Activated CD4-positive, CD25-positive, alpha-beta regulatory T cell (primary cell): ENCODE measurements at regions not wholly inside any gene's neighbourhood (a gene's known extent, or its start where the extent isn't known, plus 50 kb on each side); places are given as distances from the start of the nearest gene placed in this dataset.

Experiments
- DNase-seq, 4 experiments: peaks; one replicate each; lab custom pipeline; 2025; lab: John Stamatoyannopoulos, UW

GRCh38 chr4:37771771-37772170, 54.7 kb upstream of the PGM2 start:
- DNase-seq, result no peak

DNA sequence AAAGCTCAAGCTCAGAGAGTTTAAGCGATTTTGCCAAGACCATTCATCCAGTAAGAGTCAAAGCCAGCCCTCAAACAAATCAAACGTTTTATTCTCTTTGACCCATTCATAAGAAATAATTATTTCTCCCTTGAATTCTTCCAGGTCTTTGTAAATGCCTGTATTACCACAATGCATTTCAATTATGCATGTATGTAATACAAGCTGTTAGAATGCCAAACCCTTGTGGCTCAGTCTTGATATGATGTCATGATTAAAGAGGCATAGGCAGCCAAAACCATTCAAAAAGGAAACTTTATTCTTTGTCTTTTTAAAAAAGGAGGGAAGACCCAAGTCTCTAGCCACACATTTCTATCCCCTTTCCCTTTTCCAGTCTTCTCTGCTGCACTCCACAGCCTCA, 56.5 kb upstream of the PGM2 start:
- no peak for DNase-seq

DNA sequence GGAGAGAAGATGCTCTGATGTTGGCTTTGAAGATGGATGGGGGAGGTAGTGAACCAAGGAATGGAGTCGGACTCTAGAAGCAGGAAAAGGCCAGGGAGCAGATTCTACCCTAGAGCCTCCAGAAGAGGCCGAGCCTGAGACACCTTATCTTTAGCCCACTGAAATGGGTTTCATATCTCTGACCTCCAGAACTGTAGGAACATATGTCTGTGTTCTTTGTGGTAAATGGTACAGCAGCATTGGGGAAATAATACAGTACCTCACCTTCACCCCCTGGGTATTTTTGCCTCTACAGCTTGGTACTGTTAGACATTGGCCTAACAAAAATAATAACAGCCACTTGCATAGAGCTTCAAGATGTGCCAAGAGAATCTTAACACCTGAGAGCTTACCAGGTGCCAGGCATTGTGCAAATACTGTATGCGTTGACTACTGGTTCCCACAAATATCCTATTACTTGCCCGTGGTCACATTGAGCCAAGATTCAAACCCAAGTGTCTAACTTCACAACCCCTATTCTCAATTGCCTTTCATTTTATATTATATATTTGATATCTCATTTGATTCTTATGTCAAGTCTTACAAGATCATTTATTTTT, 57.0 kb upstream of the PGM2 start:
- DNase-seq, result no peak

DNA sequence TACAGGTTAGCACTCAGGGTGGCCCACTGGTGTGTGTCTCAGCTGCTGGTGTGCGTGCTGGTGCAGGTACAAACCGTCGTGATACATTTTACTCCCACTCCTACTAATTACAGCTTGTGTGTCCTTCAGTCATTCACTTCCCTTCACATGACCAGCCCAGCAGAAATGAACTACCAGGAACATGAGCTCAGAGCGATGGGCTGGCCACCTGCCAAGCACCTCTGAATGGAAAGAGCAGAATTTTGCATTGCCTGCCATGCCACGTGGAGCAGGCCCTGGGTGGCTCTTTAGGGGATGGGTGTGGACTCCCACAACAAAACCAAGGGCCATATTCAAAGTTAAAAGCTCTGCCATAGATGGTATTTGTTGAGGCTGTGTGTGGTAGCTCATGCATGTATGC, 58.9 kb upstream of the PGM2 start:
- DNase-seq, result no peak

GRCh38 chr4:37767019-37767418, 59.5 kb upstream of the PGM2 start:
- DNase-seq, result no peak

- no peak for DNase-seq
Measured at GRCh38 chr4:37765741-37766140, 60.7 kb upstream of the PGM2 start.

- DNase-seq, result no peak
Measured at GRCh38 chr4:37763831-37764230, 62.7 kb upstream of the PGM2 start.

GRCh38 chr4:37762991-37763368, 63.5 kb upstream of the PGM2 start:
- DNase-seq, result no peak

GRCh38 chr4:37762294-37762990, 64.0 kb upstream of the PGM2 start:
- DNase-seq, result no peak

DNA sequence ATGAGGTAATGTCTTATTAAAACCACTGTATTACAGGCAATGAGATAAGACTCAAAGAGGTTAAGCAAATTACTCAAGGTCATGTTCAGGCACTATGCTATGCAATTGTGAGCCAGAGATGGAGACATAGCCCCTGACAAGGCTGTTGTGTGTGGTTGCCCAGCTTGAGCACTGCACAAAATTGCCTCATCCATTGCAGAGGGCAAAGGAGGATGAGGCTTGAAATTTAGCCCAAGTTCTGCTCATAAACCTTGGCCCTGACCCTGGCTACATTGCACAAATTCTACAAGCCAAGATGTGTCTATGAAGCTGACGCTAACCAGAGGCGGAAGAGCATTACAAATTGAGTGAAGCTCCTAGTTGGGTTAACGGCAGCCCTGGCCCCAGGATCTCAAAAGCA, 65.6 kb upstream of the PGM2 start:
- DNase-seq, result no peak

- DNase-seq, result no peak
Measured at GRCh38 chr4:37759833-37760232, 66.7 kb upstream of the PGM2 start.

DNA sequence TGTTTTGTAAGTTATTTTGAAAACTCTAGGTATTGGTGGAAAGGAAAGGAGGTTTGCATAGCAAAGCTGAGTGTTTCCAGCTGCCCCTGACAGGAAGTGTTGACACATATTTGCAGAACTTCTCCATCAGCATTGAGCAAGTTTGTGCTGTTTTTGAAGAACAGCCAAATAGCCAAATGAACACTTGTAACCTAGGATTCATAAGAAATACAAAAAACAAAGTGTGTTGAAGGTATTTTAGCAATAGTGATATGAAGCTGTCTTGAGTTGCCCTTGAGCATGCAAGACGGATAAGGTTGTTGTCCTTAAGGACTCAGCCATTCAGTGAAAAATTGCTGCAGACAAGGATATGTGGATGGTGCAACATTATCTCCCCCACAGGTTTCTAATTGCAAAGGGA, 68.3 kb upstream of the PGM2 start:
- DNase-seq, result no peak

DNA sequence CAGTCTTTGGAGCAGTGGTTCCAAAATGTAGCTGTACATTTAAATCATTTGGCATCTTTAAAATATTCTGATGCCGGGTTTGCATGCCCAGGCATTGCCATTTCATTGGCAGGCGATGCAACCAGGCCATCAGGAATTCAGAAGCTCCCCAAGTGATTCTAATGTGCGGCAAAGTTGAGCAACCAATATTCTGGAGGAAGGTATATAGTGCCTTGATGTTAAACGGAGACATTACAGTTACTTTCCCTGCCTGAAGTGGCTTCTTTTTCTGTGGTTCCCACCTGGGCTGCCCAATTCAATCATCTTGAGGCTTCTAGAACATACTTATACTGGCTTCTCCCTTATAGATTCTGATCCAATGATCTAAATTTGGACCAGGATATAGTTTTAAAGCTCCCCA, 68.7 kb upstream of the PGM2 start:
- no peak for DNase-seq

- no peak for DNase-seq
Measured at GRCh38 chr4:37757121-37757520, 69.4 kb upstream of the PGM2 start.

- DNase-seq, result no peak
Measured at GRCh38 chr4:37754410-37755185, 68.4 kb upstream of the RELL1 start.

DNA sequence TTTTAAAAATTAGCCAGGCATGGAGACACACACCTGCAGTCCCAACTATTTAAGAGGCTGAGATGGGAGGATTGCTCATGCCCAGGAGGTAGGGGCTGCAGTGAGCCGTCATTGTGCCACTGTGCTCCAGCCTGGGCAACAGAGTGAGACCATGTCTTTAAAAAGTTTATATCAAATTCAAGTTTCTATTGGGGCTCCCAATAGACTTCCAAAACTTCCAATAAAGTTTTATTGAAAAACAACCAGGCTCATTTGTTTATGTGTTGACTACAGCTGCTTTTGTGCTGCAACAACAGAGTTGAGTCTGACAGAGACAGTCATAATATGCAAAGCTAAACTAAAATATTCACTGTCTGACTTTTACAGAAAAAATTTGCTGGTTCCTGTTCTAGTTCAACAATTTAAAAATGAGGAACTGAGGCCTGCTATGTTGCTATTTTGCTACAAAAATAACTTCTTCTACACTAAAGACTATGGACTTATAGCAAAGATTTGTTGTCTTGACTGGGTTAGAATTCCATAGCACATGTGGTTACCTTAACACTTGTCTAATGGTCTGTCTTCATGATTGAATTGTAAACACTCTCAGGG, 63.3 kb upstream of the RELL1 start:
- DNase-seq, result no peak

GRCh38 chr4:37748485-37748884, 62.3 kb upstream of the RELL1 start:
- DNase-seq, result no peak

GRCh38 chr4:37747772-37748330, 61.7 kb upstream of the RELL1 start:
- no peak for DNase-seq

DNA sequence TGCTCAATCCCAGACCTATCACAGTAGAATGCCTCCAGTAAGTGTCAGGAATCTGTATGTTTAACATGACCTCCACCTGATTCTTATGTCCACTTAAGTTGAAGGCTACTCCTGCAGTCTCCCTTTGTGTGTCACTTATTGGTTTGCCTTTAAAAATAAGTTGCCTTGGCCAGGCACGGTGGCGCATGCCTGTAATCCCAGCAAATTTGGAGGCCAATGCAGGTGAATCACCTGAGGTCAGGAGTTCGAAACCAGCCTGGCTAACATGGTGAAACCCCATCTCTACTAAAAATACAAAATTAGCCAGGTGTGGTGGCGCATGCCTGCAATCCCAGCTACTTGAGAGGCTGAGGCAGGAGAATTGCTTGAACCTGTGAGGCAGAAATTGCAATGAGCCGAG, 60.7 kb upstream of the RELL1 start:
- peak in 3 of 4 experiments; percentile 19 to 43 (median 20) for DNase-seq

GRCh38 chr4:37745946-37746345, 59.8 kb upstream of the RELL1 start:
- DNase-seq, result no peak

DNA sequence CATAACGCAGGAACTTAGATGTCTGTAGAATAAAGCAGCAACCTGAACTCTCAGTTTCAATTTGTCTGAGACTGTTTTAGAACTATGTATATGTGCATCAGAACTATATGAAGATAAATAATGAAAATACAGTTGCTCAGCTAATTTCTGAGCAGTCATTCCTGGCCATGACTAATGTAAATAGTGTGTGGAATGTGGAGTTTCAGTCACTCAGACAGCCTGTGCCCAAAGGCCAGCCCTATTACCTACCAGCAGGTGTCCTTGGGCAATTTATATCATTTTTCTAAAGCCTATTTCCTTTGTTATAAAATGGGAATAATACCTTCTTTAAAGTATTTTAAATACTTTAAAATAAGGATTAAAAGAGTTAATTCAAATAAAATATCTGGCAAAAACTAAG, 56.0 kb upstream of the RELL1 start:
- no peak for DNase-seq

DNA sequence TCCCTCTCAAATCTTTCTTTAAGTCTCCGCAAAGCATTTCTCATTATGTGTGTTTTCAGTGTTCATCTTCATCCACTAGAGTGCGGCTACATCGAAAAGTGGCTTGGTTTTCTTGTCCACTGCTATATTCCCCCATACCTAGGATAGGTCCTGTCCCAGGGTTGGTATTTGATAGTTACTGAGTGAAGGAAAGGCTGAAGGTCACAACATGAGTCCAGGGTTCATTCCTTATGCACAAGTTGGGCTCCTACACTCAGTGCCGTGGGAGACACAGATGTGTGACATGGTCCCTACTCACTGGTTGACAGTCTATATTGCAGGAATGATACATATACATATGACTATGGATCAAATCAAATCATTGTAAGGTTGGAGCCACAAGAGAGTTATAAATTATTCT, 55.4 kb upstream of the RELL1 start:
- DNase-seq, result no peak

DNA sequence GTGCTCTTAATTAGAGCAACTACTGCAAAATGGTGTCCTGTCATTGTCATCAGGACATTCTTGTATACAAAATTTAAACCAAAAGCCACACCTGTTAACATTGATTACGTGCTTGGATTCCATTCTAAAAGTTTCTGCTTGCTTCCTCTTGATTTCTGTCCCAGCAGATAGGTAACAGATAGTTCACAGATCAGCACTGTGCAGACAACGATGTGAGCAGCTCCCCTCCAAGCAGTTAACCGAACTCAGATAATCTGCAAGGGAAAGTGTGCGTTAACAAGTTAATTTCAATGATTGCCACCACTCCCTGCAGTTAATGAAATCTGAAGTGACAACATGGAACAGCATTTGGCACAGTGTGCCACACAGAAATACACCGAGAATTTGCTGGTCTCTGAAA, 54.4 kb upstream of the RELL1 start:
- DNase-seq, result no peak
